ENCODE measurements at regions not wholly inside any gene's neighbourhood (a gene's known extent, or its start where the extent isn't known, plus 50 kb on each side); places are given as distances from the start of the nearest gene placed in this dataset.

DNA sequence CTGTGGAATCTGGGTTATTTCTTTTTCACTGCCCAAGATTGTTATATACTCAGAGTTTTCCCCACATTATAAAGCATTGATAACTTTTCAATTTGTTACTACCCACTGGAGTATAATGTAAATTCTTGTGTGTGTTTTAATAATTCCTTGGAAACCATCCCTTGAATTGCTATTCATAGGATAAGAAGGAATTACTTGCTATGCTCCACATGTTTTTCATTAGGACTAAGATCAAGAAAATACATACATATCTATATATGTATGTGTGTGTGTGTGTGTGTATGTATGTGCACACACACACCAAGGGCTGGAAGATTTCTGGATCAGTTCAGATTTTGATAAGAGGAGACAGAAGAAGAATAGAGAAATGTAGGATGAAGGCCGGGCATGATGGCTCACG, 206.4 kb upstream of the JADE1 start:
- DNase-seq: no peak

DNA sequence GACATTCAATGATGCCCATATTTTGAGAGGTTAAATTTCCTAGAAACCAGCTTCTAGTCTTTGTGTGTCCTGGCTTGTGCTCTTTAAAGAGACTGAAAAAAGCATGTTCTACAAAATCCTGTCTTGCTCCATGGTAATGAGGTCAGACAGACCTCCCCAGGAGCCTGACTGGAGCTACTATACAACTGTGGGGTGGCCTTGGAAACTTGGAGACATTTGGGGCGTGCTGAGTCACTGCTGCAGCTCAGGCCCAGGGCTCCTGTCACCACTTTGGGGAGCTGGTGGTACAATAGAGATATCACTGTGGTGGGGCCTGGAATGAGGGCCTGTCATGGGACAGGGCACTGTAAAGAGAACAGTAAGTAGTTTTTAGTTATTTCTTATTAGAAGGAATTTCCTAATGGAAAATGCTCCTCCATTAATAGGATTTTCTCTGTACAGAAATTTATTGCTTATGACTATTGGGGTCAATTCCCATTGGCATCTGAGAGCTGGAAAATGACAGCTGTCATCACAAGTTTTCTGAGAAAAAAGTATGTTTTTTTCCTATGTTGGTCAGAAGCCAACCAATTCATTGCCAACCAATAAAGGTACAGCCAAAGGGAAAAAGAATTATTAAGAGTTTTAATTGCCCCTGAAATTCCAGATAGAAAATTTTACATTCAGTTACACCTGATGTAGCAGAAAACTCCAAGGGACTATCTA, 207.4 kb upstream of the JADE1 start:
- DNase-seq: peak in 2 of 3 donors; percentile 41 to 49

DNA sequence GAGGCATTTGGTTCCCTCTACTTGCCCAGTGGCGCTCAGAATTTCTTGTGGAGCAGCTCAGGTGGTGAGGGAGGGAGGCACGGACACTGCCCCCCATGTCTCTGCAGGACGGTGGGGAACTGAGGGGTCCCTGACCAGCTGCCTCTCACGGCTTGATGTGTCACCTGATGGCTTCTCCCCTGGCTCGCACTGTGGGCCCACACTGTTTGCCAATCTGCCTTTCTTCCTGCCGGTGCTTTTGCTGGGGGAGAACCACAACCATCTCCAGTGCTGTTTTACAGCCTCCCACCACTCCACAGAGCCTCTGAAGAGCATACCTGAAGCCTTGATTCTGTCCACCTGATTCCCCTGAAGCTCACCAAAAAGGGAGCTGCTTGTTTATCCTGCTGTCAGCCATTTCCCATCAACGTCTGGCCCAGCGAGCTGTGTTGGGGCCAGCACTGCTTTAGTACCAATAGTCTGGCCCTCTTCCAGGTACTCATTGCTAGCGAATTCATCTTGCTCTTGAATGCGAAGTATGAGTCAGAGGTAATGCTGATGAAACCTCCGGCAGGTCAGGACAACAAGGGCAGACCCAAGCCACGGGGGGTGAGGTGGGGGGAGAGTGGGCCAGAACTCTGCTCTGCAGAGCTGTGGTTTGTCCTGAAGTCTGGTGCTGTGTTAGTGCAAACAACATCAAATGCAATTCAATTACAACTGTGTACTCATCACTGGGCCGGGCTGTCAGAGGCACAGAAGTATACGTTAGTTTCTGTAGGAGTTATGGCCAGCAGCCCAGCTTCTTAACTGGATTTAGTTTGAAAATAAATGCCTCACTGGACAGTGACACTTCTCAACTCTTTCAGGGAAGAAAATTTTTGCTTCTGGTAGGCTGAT, 208.3 kb upstream of the JADE1 start:
- peak in 2 of 3 donors; percentile 44 to 89 for DNase-seq

DNA sequence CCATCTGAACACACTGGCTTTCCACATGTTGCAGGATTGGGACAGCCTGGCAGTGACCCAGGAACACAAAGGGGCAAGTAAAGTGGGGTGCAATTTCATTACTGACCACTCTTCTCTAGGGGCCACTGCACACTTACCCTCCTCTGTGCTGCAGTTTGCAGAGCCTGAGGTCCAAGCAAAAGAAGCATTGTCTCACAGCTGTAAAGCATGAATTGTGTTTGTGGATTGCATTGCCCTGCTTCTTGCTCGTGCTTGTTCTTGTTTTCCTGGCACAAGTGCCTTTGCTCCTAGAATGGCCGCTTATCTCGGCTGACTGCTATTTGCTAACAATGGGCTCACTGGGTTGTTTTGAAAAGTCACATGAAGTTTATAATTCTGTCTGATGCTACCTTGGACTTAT, 209.1 kb upstream of the JADE1 start:
- DNase-seq: no peak

DNA sequence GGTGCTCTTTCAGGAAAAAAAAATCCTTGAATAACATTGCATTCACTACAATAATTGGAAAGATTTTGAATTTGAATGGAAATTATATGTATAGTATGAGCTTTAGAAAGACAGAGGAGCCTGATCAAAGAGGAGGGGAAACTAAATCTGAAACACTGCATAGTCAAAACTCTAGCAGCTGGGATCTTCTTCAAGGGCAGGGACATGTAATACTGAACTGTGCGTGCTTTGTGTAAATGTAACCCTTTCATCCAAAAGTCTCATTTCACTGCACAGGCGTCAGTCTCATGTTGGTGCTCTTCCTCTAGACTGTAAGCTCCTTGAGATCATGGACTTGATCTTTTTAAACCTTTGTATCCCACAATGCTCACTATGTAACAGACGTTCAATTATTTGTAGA, 212.0 kb upstream of the JADE1 start:
- DNase-seq: no peak

DNA sequence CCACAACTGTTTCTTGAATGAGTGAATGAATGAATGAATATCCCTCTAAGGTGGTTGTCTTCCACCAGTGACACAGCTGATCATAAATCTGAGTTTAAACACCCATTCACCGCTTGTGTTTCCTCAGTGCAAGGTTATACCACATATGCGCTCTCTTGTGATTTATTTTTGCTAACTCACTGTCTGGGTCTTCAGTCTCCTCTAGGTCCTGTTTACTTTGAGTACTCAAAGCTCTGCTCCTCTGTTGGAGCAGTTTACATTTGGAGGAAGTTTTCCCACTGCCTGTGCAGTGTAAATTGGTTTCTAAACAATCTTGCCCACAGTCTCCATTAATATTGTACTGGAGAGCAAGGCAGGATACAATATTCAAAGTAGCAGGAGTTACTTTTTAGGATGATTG, 212.6 kb upstream of the JADE1 start:
- no peak for DNase-seq

DNA sequence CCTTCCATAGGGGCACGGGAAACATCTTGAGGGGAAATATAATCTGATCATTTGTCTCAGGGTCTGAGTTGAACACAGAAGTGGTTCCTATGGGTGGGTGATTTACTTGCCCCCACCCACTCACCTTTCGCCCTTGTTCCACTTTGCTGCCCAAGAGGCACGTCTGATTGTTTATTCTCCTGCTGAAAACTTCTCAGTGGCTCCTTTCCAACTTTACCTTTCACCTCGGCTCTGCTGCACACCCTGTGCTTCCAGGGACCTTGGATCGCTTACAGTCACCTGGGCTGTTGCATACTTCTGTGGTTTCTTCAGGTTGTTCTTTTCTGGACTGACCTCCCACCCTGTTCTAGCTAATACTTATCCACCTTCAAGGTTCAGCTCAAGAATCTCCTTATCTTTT, 213.4 kb upstream of the JADE1 start:
- DNase-seq: no peak

DNA sequence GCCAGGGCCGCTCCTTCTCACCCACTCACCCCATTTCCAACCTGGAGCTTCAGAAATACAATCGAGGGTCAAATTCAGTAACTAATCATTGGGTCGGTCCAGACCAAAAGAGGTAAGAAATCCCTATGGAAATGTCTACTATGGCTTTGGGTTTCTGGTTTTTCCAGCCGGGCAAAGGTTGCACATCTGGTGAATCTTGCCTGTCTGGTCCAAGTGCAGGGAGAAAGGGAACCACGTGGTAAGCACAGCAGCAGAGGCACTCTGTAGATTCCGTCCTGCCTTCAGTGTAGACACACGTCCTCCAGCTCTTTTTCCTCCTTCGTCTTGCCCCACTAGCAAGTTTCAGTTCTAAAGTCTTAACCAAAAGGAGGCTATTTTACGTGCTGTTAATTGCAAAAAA, 218.0 kb upstream of the JADE1 start:
- no peak for DNase-seq

DNA sequence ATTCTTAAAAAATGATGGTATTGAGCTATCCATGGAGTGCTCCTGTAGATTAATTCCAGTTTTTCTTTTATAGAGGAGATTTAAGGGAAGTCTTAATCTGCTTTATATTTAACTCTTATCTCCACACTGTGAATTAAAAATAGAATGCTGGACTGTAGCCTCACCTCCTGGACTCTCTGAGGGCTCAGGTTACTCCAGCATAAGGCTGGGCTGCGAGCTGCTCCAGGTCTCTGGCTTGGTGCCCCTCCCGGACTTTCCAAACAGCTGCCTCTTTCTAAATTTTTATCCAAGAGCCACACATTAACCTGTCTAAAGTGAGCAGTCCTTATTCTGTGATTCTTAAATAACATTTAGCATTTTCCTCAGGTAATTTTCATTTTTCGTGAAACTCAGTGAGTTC, 218.7 kb upstream of the JADE1 start:
- DNase-seq: peak in 2 of 3 donors; percentile 56 to 73

DNA sequence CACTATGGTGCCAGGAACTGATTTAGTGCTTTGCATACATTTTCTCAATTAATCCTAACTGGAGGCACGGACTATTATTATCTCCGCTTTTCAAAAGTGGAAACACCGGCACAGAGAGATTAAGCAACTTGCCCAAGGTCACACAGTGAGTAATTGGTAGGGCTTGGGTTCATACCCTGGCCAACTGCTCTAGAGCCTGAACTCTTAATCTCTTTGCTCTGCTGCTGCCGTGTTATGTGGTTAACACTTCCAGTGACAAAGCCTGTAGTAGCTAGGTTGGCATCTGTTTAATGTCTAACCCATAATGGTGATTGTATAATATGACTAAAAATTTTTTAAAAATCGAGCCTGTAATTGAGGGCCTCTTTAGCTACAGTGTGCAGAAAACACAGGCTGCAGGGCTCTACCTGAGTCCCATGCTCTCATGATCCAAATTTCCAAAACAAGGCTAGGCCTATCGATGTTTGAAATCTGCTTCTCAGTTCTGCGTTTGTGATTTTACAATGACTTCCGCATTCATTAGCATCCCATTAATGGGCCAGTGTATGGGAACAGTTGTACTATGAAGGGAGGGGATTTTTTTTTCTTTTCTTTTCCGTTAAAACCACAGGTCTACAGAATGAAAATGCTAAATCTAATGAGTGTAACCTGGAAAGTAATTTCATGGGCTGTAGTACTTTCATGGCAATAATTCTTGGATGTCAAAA, 219.3 kb upstream of the JADE1 start:
- no peak for DNase-seq

DNA sequence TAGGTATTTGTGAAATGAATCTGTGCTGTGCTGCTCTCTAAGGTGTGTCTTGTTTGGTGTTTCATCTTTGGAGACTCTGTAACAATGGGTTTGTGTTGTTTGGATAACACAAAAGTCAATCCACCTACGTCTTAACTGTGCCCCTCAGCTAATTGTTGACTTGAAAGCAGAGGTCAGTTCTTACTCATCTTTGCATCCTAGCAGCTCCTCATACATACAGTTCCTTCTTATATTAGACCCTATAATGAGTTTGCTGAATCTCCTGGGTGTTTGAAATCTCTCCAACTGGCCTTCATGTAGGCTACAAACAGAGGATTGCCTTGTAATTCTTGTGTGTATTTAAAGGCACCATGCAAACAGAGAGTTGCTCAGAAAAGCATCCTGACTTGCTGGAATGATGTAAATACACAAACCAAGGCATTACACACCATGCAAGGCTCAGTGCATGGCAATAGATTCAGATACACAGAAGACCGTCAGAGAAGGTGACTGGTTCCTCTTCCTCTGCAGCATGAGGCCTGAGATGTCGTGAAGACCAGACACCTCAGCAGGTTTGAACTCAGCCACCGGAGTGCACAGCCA, 220.0 kb upstream of the JADE1 start:
- no peak for DNase-seq

DNA sequence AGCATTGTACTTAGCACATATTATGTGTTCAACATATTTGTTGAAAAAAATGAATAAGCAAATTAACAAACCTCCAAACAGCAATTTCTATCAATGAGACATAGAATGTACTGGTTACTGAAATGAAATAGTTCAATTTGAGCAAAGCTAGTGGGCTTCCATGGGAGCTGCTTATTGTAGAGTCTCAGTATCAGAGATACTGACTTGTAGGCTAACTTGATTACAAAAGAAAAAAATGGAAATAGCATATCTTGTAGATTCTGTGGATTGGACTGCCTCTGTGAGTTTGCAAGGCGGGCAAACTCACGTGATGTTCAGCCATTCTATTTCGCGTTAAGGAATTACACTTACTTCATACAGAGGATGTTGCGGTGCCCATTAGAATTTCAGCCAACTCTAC, 222.1 kb upstream of the JADE1 start:
- DNase-seq: no peak

DNA sequence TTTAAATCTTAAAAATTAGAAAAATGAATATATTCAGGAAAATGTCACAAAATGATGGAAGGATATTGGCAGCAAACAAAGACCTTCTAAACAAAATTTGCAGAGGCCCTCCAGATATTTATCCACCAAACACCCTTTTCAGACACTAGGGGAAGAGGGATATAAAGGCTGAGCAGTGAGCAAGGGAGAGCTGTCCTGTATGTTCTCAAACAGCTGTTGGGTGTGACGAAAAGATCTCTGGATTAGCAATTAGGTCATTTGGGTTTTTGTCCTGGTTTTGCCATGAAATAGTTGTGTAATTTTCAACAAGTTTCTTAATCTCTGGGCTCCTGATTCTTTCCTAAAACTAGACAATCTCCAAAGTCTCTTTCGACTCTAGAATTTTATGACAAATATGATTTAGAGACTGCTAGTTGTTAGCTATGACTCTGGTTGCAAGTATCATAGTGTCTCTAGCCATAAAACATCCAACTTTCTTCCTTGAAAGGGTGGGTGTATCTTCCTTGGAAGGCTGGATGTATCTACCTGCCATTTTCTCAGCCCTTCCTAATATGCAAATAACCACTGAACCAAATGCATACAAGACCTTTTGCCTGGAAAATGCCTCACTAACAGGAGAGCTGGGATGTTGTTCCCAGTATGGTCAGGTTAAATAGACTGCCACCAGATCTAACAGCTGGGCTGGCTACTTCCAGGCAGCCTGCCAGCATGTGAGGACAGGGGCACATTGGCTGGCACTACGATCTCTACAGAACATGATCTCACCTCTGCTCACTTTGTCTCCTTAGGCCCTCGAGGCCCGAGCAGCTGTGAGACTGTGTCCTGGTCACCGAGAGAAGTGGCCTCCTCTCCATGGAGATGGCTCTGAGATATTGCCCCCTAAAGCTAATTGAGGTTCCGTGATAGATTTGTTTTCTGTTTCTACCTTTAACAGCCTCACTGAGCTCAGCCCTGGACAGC, 225.5 kb upstream of the JADE1 start:
- DNase-seq: peak; percentile 44 to 65 (median 54)

DNA sequence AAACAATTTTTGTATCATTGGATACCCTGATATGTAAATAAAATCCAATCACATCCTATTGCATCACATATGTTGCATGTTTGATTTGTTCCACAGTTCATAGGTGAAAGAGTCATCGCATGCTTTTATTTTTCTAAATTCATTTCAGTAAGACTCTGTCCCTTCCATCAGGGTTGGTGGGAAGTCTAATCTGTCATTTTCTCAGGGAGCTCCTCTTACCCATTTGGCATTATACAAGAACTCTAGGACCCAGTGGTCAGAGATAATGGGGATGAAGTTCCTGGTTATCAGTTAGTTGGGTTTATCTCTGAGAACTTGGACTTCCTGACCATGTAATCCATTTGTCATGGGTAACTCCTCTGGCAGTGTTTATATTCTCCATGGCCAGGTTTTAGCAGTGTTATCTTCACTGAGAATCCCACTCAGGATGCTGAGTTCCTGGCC, 227.1 kb upstream of the JADE1 start:
- no peak for DNase-seq

DNA sequence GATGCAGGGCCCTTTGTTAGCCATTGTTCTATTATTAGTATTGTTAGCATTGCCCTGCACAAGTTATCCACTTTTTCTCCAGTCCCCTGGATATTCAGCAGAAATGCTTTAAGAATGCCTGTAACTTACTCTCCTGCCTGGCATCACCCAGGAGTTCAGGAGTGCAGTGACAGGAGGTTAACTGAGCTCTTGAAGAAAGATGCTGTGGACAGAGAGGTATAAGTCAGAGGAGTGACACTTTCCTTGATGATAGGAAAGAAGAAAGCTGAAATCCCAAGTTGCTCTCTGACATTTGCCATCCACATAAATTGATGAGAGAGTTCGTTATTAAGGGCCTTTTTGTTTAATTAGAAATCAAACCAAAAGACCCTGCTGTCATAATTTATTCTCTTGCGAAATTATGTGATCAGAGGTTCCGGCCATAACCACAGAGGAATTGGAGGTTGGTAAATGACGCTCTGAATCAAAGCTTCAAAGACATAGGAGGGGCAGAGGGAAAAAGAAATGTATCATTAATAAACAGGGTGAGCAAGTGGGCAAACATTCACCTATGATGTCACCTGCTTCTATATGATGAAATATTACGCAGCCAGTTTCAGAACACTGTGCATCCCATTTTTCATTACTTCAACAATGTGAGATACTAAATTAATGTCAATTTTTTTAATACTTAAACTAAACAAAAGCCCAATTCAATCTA, 230.2 kb upstream of the JADE1 start:
- no peak for DNase-seq

DNA sequence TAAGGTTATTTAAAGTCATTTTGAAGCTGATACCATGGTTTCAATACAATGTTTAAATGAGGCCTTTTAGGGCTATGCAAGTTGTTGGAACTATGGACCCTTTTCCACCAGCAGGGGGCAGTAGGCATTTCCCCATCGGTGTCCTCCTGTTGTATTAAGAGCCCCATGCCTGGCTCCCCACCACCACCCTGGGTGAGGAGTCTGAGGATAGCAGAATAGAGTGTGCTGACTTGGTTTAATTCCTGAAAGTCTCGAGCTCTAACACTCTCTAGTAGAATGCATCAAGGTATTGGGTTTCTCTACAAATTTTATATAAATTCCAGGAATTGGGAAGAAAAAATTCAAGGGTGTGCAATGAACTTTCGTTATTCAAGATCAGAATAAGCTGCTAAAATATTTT, 234.8 kb upstream of the JADE1 start:
- DNase-seq: no peak

DNA sequence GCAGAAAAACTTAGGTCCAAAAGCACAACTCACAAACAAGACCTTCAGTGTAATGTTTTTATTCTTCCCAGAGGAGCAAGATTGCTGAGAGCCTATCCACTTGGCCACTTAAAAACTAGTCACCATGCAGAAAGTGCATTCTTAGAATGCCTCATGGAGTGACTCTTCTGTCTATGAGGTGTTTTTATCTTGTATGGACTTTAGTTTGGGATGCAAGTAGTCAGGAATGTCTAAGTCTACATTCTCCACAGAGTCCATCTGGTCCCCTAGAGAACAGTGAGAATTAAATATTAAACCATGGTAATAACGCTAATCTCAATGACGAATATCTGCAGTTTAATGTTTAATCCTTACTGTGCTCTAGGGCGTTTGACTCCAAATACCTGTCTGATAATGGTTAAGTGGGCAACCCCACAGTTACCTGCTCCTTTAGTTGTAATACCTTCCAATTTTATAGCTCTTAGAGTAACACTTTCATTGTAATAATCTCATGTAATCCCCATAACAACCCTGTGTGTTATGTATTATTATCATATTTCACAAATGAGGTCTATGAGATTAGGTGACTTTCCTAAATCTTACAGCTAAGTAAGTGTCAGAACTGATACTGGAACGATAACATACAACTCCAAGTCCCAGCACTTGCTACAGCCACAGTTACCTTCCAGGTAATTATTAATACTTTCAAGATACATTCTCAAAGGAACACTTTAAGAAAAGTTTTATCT, 235.6 kb upstream of the JADE1 start:
- peak in 1 of 3 donors; percentile 87 for DNase-seq

DNA sequence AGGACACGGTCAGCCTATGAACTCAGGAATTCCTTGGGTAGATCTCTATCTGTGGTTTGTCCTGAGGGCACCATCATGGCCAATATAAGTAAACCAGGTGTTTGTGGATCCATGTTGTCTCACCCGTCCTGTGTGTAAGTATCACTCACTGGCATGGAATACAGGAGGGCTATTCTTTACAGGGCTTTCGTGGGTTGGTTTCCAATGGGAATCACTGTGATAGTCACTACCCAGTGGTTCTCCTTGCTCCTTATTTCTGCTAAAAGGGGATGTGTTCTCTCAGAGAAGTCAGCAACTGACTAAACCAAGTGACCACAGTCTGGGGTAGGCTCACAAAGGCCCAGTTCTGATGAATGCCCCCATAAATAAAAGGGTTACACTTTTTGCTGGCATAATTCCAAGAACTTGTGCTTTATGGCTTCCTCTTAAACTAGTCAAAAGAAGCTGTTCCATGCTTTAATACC, 236.7 kb upstream of the JADE1 start:
- no peak for DNase-seq

DNA sequence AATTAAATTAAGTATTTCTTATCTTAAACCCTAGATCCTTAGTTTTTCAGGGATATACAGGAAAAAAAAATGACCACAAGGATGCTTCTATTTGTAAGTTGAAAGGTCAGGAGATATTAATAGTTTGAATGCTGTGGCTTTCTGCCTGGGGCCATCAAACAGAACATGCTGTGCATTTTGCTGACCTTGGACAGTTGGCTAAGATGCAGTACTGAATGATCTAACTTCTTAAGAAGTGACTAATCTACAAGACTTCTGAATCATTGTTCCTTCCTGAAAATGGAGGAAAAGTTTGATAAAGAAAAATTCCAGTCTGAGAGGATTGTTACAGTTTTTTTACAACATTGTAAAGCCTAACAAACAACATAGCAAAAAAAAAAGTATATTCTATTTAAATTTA, 237.8 kb upstream of the JADE1 start:
- DNase-seq: peak in 1 of 3 donors; percentile 74

All from muscle of back (tissue), 3 donors.